Erythroblast (primary cell): ENCODE measurements at regions not wholly inside any gene's neighbourhood (a gene's known extent, or its start where the extent isn't known, plus 50 kb on each side); places are given as distances from the start of the nearest gene placed in this dataset.

Experiments
- DNase-seq, 2 experiments: peaks; one replicate each; lab custom pipeline; 2025; lab: John Stamatoyannopoulos, UW
- GATA1 ChIP-seq: IDR thresholded peaks from 2 replicates; pipeline ENCODE4 v1.6.1; 2011; ENCODE audit warnings: low read depth, mild to moderate bottlenecking, control low read depth, low read length, moderate library complexity
- POLR2A ChIP-seq: IDR thresholded peaks from 2 replicates; pipeline ENCODE4 v1.6.1; 2011; ENCODE audit warnings: mild to moderate bottlenecking, low read length

DNA sequence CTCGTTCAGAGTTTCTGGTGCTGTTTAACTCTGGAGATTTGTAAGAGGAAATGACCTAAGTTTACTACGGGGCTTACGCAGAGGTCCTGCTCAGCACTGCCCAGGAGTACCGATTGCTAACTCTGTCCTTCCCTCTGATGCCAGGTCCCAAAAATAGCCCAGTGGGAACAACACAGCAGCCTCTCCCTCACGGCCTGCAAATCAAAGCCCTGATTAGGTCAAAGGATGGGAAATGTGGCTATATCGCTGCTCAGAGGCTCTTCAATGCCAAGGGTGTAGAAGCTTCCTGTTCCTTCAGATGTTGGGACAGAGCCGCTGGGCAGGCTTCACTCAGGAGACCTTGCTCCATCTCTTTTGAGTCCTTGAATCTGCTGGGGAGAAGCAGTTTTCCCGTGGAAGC lies 174.2 kb upstream of the KCNJ16 start:
- no peak for TF ChIP-seq GATA1
- TF ChIP-seq POLR2A: no peak
- DNase-seq: no peak

DNA sequence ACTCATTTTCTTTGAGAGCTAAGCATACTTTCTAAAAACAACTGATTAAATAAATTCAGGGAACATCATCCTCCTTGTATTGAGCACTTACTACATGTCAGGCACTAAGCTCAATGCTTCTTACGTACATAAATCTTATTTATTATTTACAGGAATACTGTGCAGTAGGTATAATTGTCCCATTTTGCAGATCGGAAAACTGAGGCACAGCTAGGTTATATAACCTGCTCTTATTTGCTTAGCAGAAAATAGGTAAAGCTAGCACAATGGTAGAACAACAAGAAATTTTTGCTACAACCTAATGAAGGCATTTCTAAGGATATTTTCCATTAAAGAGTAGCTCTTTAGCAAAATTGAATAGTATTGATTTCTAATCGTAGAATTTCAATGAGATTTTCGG lies 168.7 kb upstream of the KCNJ16 start:
- DNase-seq: no peak
- TF ChIP-seq GATA1 (no peak), POLR2A (no peak)

DNA sequence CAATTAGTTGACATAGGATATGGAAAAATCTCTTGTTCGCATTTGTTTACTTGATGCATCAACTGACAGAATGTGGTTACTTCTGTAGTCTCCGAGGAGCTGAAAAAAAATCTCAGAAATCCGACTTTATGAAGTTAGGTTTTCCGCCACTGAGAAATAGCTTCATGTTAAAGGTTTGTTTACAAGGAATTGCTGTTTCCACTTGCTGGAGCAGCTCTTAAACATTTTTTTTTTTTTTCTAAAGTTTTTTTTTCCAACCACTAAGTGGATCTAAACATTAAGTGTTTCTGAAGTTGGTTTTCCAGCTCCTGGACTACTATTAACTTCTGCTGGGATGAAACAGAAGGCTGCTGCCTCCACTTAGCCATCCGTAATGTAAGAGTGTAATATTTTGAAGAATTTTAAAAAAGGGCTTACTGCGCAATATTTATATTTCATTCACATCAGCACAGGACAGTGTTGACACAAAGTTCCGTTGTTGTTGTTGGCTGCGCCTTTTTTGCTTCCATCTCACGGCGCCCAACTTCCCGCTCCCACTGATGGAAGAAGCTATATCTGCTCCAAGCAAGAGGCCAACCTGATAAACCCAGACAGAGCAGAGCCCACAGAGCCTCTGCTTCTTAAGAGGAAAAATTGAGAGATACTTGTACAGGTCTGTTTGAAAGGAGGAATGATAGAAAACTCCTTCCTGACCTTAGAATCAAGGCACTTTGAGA lies 167.7 kb upstream of the KCNJ16 start:
- no peak for DNase-seq
- TF ChIP-seq POLR2A (no peak), GATA1 (no peak)

DNA sequence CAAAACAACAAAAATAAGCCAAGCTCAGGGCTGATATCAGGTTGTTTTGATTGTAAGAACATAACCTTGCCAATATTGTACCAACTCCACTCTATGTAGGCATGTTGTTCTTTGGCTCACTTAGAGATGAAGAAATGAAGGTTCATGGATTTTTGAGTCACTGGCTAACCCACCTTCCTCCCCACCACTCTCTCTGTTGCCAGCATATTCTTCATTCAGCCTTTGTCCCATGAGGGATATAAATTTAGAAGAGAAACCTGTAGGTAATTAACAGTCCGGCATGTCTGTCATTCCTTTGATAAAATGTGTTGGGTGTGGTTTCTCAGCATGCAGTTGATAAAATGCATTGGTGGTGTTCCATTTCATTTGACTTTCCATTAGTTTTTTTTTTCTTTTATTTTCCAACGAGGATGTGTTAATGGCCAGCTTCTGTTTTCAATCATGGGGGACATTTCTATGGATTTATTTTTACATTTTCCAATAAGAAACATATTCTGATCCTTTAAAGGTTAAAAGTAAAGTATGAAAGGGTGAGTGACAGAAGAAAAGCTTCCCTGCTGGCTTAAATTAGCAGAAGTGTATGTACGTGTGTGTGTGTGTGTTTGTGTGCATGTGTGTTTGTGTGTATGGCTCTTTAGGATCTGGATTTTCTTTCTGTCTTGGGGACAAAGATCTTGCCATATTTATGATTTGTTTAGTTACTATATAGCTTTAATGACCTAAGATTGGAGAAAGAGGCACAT lies 166.2 kb upstream of the KCNJ16 start:
- DNase-seq: no peak

GRCh38 chr17:69909389-69909788 lies 165.6 kb upstream of the KCNJ16 start:
- TF ChIP-seq GATA1 (no peak), POLR2A (no peak)
- no peak for DNase-seq

More for the DNA sequence above, 166.2 kb upstream of the KCNJ16 start:
- TF ChIP-seq GATA1 (no peak), POLR2A (no peak)

- DNase-seq: no peak
- no peak for TF ChIP-seq POLR2A
- no peak for TF ChIP-seq GATA1
These were observed 162.2 kb upstream of the KCNJ16 start for GRCh38 chr17:69912805-69913204.

DNA sequence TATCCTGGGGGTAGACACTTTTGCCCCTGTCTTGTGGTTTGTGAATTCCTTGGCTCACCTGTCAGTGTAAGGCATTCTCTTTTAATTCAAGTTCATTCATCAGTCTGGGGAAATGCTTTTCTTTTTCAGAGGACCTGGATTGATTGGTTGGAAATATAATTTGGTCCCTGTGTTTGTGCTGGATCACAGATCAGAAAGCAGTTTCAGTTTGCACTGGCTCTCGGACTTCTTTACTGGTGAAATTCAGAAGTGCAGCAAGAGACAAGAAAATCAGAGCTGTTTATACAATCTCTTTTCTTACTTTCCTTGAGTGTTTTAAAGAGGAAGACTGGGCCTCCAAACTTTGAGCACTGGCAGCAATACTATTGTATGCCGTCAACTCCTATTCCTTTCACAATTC lies 161.8 kb upstream of the KCNJ16 start:
- TF ChIP-seq POLR2A (no peak), GATA1 (no peak)
- no peak for DNase-seq

GRCh38 chr17:69913616-69914015 lies 161.4 kb upstream of the KCNJ16 start:
- no peak for DNase-seq

GRCh38 chr17:69914520-69914919 lies 160.5 kb upstream of the KCNJ16 start:
- no peak for TF ChIP-seq GATA1
- TF ChIP-seq POLR2A: no peak

More at GRCh38 chr17:69913616-69914015, 161.4 kb upstream of the KCNJ16 start:
- no peak for TF ChIP-seq POLR2A
- no peak for TF ChIP-seq GATA1

GRCh38 chr17:69916761-69917160 lies 158.3 kb upstream of the KCNJ16 start:
- no peak for DNase-seq
- TF ChIP-seq POLR2A (no peak), GATA1 (no peak)

More at GRCh38 chr17:69914520-69914919, 160.5 kb upstream of the KCNJ16 start:
- DNase-seq: no peak

DNA sequence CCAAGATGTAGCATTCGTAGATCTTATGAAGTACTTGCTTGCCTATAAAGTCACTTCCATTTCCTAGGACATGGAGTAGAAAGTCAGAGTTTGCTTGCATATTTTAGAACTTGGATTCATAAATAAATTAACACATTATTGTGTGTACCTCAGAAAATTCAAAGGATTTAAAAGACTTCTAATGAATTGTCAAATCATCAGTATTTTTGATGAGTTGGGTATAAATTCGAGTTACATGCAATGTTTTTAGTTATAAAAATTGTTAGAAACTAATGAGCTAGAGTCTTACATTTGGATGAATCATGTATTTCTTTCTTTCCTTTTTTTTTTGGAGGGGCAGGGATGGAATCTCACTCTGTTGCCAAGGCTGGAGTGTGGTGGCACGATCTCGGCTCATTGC lies 156.9 kb upstream of the KCNJ16 start:
- no peak for TF ChIP-seq GATA1
- no peak for TF ChIP-seq POLR2A
- DNase-seq: no peak

- TF ChIP-seq GATA1 (no peak), POLR2A (no peak)
- no peak for DNase-seq
These were observed 155.2 kb upstream of the KCNJ16 start for GRCh38 chr17:69919789-69920188.

GRCh38 chr17:69921046-69921445 lies 154.0 kb upstream of the KCNJ16 start:
- DNase-seq: no peak
- TF ChIP-seq POLR2A: no peak
- TF ChIP-seq GATA1: no peak

DNA sequence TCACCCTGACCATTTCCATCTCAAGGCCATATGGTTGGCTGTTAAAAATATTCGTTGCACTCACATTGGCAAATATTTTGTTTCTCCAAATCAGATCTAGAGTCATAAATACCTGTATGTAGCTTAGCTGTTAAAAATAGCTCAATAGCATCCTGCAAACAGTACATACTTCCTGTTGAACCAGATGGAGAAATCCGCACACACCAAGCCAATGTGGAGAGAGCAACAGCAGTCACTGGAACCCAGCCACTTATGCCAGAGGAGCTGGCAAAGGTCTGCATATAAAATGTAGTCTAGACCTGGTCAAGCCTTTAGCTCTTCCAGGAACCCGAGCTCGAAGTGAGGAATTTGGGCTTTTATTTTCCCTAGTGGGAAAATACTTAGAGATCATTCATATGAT lies 146.4 kb upstream of the KCNJ16 start:
- no peak for DNase-seq
- TF ChIP-seq POLR2A (no peak), GATA1 (no peak)

GRCh38 chr17:69936996-69937395 lies 138.0 kb upstream of the KCNJ16 start:
- TF ChIP-seq POLR2A (no peak), GATA1 (no peak)
- no peak for DNase-seq
